A673 (cell line): ENCODE measurements at regions not wholly inside any gene's neighbourhood (a gene's known extent, or its start where the extent isn't known, plus 50 kb on each side); places are given as distances from the start of the nearest gene placed in this dataset.

Experiments
- EZH2 ChIP-seq: fragments of 200-600 bp; sonication (generic); IDR thresholded peaks from 2 replicates; pipeline ENCODE4 v1.6.1; 2017; ENCODE audit warnings: borderline replicate concordance, low read depth, mild to moderate bottlenecking, mixed read lengths, antibody characterized with exemption, low read length; ENCODE audit not compliant: poor library complexity, severe bottlenecking
- TF ChIP-seq, protein P1 (sequence below): fragments of 300-800, 200-600 bp; sonication (generic); conservative IDR thresholded peaks from 2 replicates; pipeline ENCODE4 v1.5.1; 2017; ENCODE audit warnings: low read depth, mild to moderate bottlenecking, antibody characterized with exemption, low read length, moderate library complexity, mixed read lengths

- TF ChIP-seq, protein P1, sequence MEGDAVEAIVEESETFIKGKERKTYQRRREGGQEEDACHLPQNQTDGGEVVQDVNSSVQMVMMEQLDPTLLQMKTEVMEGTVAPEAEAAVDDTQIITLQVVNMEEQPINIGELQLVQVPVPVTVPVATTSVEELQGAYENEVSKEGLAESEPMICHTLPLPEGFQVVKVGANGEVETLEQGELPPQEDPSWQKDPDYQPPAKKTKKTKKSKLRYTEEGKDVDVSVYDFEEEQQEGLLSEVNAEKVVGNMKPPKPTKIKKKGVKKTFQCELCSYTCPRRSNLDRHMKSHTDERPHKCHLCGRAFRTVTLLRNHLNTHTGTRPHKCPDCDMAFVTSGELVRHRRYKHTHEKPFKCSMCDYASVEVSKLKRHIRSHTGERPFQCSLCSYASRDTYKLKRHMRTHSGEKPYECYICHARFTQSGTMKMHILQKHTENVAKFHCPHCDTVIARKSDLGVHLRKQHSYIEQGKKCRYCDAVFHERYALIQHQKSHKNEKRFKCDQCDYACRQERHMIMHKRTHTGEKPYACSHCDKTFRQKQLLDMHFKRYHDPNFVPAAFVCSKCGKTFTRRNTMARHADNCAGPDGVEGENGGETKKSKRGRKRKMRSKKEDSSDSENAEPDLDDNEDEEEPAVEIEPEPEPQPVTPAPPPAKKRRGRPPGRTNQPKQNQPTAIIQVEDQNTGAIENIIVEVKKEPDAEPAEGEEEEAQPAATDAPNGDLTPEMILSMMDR: no peak
- no peak for TF ChIP-seq EZH2
These were observed 317.0 kb upstream of the MYT1L start for GRCh38 chr2:2648094-2648493.
